ENCODE measurements at regions not wholly inside any gene's neighbourhood (a gene's known extent, or its start where the extent isn't known, plus 50 kb on each side); places are given as distances from the start of the nearest gene placed in this dataset.

DNA sequence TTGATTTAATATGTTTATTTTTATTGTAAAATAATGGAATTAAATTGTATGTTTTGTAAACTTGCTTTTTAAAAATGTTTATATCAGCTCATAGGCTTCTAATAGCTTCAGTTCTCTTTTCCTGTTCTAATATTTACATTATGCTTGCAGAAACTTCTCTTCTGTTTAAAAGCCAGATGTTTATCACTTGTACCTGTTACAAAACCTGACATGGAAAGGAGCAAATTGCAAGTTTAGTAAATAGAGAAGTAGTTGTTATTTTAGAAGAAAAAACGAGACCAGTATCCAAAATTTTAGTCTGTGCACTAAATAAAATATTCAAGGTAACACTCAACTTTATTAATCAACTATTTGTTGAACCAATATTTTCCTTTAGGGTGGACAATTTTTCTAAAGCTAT, 69.4 kb upstream of the GUCY1A1 start:
- TF ChIP-seq, protein P1, sequence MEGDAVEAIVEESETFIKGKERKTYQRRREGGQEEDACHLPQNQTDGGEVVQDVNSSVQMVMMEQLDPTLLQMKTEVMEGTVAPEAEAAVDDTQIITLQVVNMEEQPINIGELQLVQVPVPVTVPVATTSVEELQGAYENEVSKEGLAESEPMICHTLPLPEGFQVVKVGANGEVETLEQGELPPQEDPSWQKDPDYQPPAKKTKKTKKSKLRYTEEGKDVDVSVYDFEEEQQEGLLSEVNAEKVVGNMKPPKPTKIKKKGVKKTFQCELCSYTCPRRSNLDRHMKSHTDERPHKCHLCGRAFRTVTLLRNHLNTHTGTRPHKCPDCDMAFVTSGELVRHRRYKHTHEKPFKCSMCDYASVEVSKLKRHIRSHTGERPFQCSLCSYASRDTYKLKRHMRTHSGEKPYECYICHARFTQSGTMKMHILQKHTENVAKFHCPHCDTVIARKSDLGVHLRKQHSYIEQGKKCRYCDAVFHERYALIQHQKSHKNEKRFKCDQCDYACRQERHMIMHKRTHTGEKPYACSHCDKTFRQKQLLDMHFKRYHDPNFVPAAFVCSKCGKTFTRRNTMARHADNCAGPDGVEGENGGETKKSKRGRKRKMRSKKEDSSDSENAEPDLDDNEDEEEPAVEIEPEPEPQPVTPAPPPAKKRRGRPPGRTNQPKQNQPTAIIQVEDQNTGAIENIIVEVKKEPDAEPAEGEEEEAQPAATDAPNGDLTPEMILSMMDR (IDR thresholded peaks at IDR 0.05), result no peak
- no peak for TF ChIP-seq POLR2A (IDR thresholded peaks at IDR 0.05)
